SH-SY5Y (cell line): ENCODE measurements at regions not wholly inside any gene's neighbourhood (a gene's known extent, or its start where the extent isn't known, plus 50 kb on each side); places are given as distances from the start of the nearest gene placed in this dataset.

ENCODE experiments used
- GATA2 ChIP-seq: IDR thresholded peaks from 2 replicates; pipeline ENCODE4 v1.6.1; 2011; ENCODE audit warnings: mild to moderate bottlenecking, low read depth, low read length
- GATA3 ChIP-seq: IDR thresholded peaks from 2 replicates; pipeline ENCODE4 v1.6.1; 2011; ENCODE audit warnings: low read depth, mild to moderate bottlenecking, low read length, moderate library complexity

DNA sequence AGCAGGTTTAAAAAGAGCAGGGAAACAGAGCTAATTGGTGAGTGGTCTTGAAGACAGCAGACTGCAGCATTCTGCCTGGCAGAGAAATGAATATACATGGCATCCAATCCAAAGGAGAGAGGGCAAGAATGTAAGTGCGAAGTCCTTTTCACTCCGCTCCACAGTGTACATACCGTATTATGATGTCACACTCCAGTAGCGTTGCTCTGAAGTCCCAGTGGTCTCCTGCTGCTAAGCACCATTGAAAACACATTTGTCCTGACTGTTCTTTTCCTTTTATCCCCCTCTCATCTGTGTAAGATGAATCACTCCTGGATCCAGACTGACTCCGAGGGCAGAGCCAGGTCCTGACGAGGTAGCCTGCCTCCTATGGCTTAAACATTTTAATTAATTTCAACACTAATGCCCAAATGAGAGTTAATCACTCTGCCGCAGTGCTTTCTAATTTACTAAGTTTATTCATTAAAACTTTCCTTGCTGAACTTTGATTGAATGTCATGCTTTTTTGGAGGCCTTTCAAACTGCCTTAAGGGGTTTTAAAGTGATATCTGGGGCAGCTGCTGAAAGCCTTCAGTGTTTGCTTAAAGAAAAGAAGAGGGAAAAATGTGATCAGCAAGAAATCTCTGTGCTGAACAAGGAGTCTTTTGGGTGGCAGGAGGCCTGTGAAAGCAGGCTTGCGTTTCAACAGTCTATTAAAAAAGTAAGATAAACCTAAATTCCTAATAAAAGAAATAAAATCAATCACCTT lies 227.2 kb downstream of the ATG4C start:
- TF ChIP-seq GATA2 (no peak), GATA3 (no peak)
